Mesothelial cell of epicardium (in vitro differentiated cells): ENCODE measurements at regions not wholly inside any gene's neighbourhood (a gene's known extent, or its start where the extent isn't known, plus 50 kb on each side); places are given as distances from the start of the nearest gene placed in this dataset.

ENCODE experiments used
- DNase-seq, 2 experiments: peaks; one replicate each; pipeline ENCODE4 v3.0.0; 2021; ENCODE audit warnings: low spot score in 2 of 2; ENCODE audit not compliant: unreplicated experiment in 2 of 2
- H3K27ac Mint-ChIP-seq: 2 replicates; pipeline ENCODE4 v1.8.0; 2021; ENCODE audit warnings: mixed read lengths
- H3K27me3 Mint-ChIP-seq: 2 replicates; pipeline ENCODE4 v1.8.0; 2021; ENCODE audit warnings: low read depth, mixed read lengths
- H3K36me3 Mint-ChIP-seq: 2 replicates; pipeline ENCODE4 v1.8.0; 2021; ENCODE audit warnings: mixed read lengths
- H3K4me1 Mint-ChIP-seq: 2 replicates; pipeline ENCODE4 v1.8.0; 2021; ENCODE audit warnings: mixed read lengths
- H3K4me3 Mint-ChIP-seq: 2 replicates; pipeline ENCODE4 v1.8.0; 2021; ENCODE audit warnings: mild to moderate bottlenecking, moderate library complexity, mixed read lengths
- H3K9me3 Mint-ChIP-seq: 2 replicates; pipeline ENCODE4 v1.8.0; 2021; ENCODE audit warnings: mixed read lengths
- TF ChIP-seq, protein P1 (sequence below): fragments of 200-600 bp; sonication (generic); IDR thresholded peaks from one replicate; pipeline ENCODE4 v1.5.0; 2021; ENCODE audit warnings: antibody characterized with exemption; ENCODE audit not compliant: unreplicated experiment

- Mint-ChIP-seq H3K4me1 (no peaks in the 10 kb centered on the region), H3K27ac (no peak overlapping the region), H3K27me3 (peaks cover 11% of the 10 kb centered on the region), H3K9me3 (peaks cover 9% of the 10 kb centered on the region), H3K36me3 (no peaks in the 10 kb centered on the region), H3K4me3 (no peak overlapping the region)
- no peak for DNase-seq
- TF ChIP-seq, protein P1, sequence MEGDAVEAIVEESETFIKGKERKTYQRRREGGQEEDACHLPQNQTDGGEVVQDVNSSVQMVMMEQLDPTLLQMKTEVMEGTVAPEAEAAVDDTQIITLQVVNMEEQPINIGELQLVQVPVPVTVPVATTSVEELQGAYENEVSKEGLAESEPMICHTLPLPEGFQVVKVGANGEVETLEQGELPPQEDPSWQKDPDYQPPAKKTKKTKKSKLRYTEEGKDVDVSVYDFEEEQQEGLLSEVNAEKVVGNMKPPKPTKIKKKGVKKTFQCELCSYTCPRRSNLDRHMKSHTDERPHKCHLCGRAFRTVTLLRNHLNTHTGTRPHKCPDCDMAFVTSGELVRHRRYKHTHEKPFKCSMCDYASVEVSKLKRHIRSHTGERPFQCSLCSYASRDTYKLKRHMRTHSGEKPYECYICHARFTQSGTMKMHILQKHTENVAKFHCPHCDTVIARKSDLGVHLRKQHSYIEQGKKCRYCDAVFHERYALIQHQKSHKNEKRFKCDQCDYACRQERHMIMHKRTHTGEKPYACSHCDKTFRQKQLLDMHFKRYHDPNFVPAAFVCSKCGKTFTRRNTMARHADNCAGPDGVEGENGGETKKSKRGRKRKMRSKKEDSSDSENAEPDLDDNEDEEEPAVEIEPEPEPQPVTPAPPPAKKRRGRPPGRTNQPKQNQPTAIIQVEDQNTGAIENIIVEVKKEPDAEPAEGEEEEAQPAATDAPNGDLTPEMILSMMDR: no peak
Measured at GRCh38 chr15:37446921-37447320, 346.6 kb upstream of the MEIS2 start.

GRCh38 chr15:37452498-37452897 is 352.1 kb upstream of the MEIS2 start:
- no peak for DNase-seq
- Mint-ChIP-seq H3K27ac (no peak overlapping the region), H3K27me3 (no peaks in the 10 kb centered on the region), H3K36me3 (peaks cover 3% of the 10 kb centered on the region), H3K9me3 (peaks cover 20% of the 10 kb centered on the region), H3K4me3 (no peak overlapping the region), H3K4me1 (no peaks in the 10 kb centered on the region)
- TF ChIP-seq, protein P1: no peak

- H3K9me3 Mint-ChIP-seq: peaks cover 22% of the 10 kb centered on the region
- DNase-seq: no peak
- no peak overlapping the region for H3K27ac Mint-ChIP-seq
- TF ChIP-seq, protein P1: no peak
- no peaks in the 10 kb centered on the region for H3K4me1 Mint-ChIP-seq
- H3K4me3 Mint-ChIP-seq: no peak overlapping the region
- no peaks in the 10 kb centered on the region for H3K36me3 Mint-ChIP-seq
- peaks cover 3% of the 10 kb centered on the region for H3K27me3 Mint-ChIP-seq
Measured at GRCh38 chr15:37480482-37480881, 380.1 kb upstream of the MEIS2 start.

DNA sequence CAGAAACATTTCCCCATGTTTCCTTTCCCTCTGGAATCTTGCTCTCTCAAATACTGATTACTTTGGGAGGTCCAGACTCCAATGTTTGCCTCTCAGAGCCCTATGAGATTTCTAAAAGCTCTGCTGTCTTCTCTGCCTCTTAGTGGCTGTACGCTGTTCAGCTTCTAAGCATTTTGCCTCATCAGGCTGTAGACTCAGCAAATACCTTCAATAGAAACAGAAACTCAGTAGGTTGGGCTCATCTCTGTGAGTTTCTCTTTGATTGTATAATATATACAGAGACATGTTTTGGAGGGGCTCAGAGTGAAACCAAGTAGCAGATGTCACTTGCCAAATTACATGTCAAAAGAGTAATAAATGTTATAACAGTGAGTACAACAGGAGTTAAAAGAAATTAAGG is 380.8 kb upstream of the MEIS2 start:
- DNase-seq: no peak
- TF ChIP-seq, protein P1: no peak
- Mint-ChIP-seq H3K27ac (no peak overlapping the region), H3K9me3 (peaks cover 22% of the 10 kb centered on the region), H3K4me3 (no peak overlapping the region), H3K4me1 (no peaks in the 10 kb centered on the region), H3K36me3 (no peaks in the 10 kb centered on the region), H3K27me3 (peaks cover 3% of the 10 kb centered on the region)

DNA sequence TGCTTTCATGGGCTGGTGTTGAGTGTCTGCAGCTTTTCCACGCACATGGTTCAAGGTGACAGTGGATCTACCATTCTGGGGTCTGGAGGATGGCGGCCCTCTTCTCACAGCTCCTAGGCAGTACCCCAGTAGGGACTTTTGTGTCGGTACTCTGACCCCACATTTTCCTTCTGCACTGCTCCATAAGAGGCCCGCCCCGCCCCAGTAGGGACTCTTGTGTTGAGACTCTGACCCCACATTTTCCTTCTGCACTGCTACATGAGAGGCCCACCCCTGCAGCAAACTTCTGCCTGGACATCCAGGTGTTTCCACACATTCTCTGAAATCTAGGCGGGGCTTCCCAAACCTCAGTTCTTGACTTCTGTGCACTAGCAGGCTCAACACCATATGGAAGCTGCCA is 383.4 kb upstream of the MEIS2 start:
- peaks cover 14% of the 10 kb centered on the region for H3K9me3 Mint-ChIP-seq
- TF ChIP-seq, protein P1: no peak
- DNase-seq: no peak
- no peaks in the 10 kb centered on the region for H3K4me1 Mint-ChIP-seq
- H3K4me3 Mint-ChIP-seq: no peak overlapping the region
- no peaks in the 10 kb centered on the region for H3K36me3 Mint-ChIP-seq
- peaks cover 4% of the 10 kb centered on the region for H3K27me3 Mint-ChIP-seq
- no peak overlapping the region for H3K27ac Mint-ChIP-seq

- Mint-ChIP-seq H3K4me1 (no peaks in the 10 kb centered on the region), H3K4me3 (no peak overlapping the region), H3K27ac (no peak overlapping the region), H3K36me3 (no peaks in the 10 kb centered on the region), H3K27me3 (peaks cover 7% of the 10 kb centered on the region), H3K9me3 (peaks cover 18% of the 10 kb centered on the region)
- DNase-seq: no peak
- TF ChIP-seq, protein P1: no peak
Measured at GRCh38 chr15:37485056-37485455, 384.7 kb upstream of the MEIS2 start.
